Upper lobe of left lung (tissue), 6 donors: ENCODE measurements at regions not wholly inside any gene's neighbourhood (a gene's known extent, or its start where the extent isn't known, plus 50 kb on each side); places are given as distances from the start of the nearest gene placed in this dataset.
"Not testable (repeated sequence)": the region's sequence is repeated elsewhere in the genome, so short reads cannot be mapped to it uniquely, and the experiment has no call there.

Experiments used
- ATAC-seq, 2 donors: fragments of 200-7000 bp; cut with Tn5 transposase; one replicate each; pipeline ENCODE4 v1.9.1; 2022; ENCODE audit warnings: mild to moderate bottlenecking in 2 of 2, moderate library complexity in 2 of 2; ENCODE audit not compliant: low FRiP score in 2 of 2
- DNase-seq, 2 donors: peaks; one replicate each; pipeline ENCODE4 v3.0.0-alpha.2; 2019 to 2020
- H3K27ac ChIP-seq, 4 donors: fragments of 200-600 bp; sonication (generic); one replicate each; pipeline ENCODE4 v1.5.1; 2016 to 2019
- H3K27me3 ChIP-seq, 4 donors: fragments of 200-600 bp; sonication (generic); one replicate each; pipeline ENCODE4 v1.5.1; 2017 to 2019
- H3K36me3 ChIP-seq, 4 donors: fragments of 200-600 bp; sonication (generic); one replicate each; pipeline ENCODE4 v1.5.1; 2016 to 2019
- H3K4me1 ChIP-seq, 4 donors: fragments of 200-600 bp; sonication (generic); one replicate each; pipeline ENCODE4 v1.5.1; 2018 to 2019
- H3K4me3 ChIP-seq, 4 donors: fragments of 200-600 bp; sonication (generic); one replicate each; pipeline ENCODE4 v1.5.1; 2017 to 2019; ENCODE audit warnings: mild to moderate bottlenecking in 2 of 4, moderate library complexity in 1 of 4
- H3K9me3 ChIP-seq, 4 donors: fragments of 200-600 bp; sonication (generic); one replicate each; pipeline ENCODE4 v1.5.1; 2018 to 2019
- EP300 ChIP-seq, 4 donors: sonication (generic); formaldehyde crosslinking; IDR thresholded peaks; one replicate each; pipeline ENCODE4 v1.5.1; 2017; ENCODE audit warnings: antibody characterized with exemption in 4 of 4, control low read depth in 2 of 4
- POLR2A ChIP-seq, 4 donors: fragments of 450-650 bp; IDR thresholded peaks; one replicate each; pipeline ENCODE4 v1.5.1; 2016 to 2017; ENCODE audit warnings: antibody characterized with exemption in 4 of 4, mild to moderate bottlenecking in 2 of 4
- POLR2AphosphoS5 ChIP-seq, 2 donors: sonication (generic); formaldehyde crosslinking; IDR thresholded peaks; one replicate each; pipeline ENCODE4 v1.5.1; 2017; ENCODE audit warnings: antibody characterized with exemption in 2 of 2
- WGBS, 2 donors: methylation state at CpG; one replicate each; pipeline ENCODE4 v1.1.5; 2017 to 2018; 5-methylcytosine and 5-hydroxymethylcytosine counted together
- TF ChIP-seq, protein P1 (sequence below), 6 experiments: fragments of 450-650 bp in 4 of 6; fragments of 200-600 bp in 2 of 6; sonication (generic) in 2 of 6; IDR thresholded peaks; one replicate each; pipeline ENCODE4 v1.5.1; 2016 to 2019; ENCODE audit warnings: antibody characterized with exemption in 6 of 6
- donor health status: DM: no; HTN: no; CAD: no; lungs with moderate emphysema.
- donor health status: DM: no; HTN: yes; CAD: no; lungs with severe emphysema.

DNA sequence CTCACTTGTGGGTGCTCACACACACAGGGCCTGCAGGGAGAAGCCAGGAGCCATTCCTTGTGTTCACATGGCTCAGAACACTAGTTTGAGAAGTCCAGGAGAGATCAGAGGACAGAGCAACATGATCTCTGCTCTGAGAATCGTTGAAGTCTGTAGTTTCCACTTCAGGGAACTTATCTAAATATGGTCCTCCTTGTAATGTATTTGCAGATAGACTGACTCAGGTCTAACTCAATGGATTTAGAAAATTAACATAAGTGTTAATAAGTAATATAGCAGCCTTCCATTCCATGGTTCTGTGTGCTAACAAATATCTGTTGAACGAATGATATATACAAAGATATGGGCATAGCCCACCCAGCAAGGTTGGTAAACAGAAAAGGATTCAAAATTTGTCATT lies 119.8 kb upstream of the STARD13 start:
- H3K4me1 ChIP-seq = peaks cover 0 to 7% (median 1%) of the 10 kb centered on the region in 4 donors
- H3K27ac ChIP-seq = no peak overlapping the region
- H3K4me3 ChIP-seq = no peak overlapping the region
- 73 to 81% methylated on average over 2 of the region's 2 CpGs for WGBS, 2 donors
- no peaks in the 10 kb centered on the region for H3K9me3 ChIP-seq
- H3K27me3 ChIP-seq = no peaks in the 10 kb centered on the region
- H3K36me3 ChIP-seq = no peaks in the 10 kb centered on the region
- no peak for ATAC-seq
- DNase-seq = no peak
- TF ChIP-seq POLR2AphosphoS5 (IDR thresholded peaks at IDR 0.05) (no peak), POLR2A (IDR thresholded peaks at IDR 0.05) (no peak), EP300 (IDR thresholded peaks at IDR 0.05) (no peak)
- TF ChIP-seq, protein P1, sequence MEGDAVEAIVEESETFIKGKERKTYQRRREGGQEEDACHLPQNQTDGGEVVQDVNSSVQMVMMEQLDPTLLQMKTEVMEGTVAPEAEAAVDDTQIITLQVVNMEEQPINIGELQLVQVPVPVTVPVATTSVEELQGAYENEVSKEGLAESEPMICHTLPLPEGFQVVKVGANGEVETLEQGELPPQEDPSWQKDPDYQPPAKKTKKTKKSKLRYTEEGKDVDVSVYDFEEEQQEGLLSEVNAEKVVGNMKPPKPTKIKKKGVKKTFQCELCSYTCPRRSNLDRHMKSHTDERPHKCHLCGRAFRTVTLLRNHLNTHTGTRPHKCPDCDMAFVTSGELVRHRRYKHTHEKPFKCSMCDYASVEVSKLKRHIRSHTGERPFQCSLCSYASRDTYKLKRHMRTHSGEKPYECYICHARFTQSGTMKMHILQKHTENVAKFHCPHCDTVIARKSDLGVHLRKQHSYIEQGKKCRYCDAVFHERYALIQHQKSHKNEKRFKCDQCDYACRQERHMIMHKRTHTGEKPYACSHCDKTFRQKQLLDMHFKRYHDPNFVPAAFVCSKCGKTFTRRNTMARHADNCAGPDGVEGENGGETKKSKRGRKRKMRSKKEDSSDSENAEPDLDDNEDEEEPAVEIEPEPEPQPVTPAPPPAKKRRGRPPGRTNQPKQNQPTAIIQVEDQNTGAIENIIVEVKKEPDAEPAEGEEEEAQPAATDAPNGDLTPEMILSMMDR (IDR thresholded peaks at IDR 0.05) = no peak

DNA sequence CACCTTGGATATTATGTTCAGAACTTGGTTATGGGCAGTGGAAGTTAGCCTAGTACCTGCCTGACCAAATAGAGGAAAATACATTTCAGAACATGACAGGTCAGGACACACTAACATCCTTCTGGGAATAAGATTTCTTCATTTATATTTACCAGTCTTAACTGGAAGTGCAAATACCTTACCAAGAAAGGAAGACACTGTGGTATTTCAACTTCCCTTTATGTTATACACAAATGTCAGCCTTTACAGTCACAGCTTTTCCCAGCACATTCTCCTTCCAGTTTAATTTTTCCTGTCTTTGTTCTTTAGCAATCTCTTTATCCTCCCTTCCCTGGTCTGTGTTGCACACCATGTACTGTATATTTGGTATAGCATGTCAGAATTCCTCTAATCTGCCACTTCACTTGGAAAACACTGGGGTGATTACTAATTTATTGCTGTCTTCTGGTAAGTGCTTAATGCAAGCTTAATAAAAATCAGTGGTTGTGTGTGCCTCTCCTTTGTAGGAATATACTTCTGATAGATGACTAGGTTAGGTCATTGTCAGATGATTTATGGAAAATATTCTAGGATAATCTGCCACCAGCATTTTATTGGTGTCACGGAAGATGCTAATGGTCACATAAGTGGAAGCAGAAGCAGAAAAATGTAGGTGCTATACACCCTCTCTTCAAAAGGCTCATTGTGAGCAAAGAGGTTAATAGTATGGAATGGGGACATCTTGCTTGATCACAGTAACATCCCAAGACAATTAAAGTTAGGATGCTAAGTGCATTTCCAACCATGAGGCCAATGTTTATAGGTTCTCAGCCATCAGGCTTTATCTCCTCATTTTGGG lies 124.3 kb upstream of the STARD13 start:
- DNase-seq (no peak), ATAC-seq (no peak)
- no peak overlapping the region for H3K27ac ChIP-seq
- no peak overlapping the region for H3K4me3 ChIP-seq
- no peak for TF ChIP-seq POLR2A (IDR thresholded peaks at IDR 0.05)
- peak in 1 of 4 donors; percentile 3 for TF ChIP-seq EP300 (IDR thresholded peaks at IDR 0.05)
- 92 to 100% methylated on average over 1 of the region's 1 CpG for WGBS, 2 donors
- no peaks in the 10 kb centered on the region for H3K36me3 ChIP-seq
- H3K4me1 ChIP-seq = peaks cover 0 to 4% (median 1%) of the 10 kb centered on the region in 4 donors
- no peaks in the 10 kb centered on the region for H3K27me3 ChIP-seq
- H3K9me3 ChIP-seq = no peaks in the 10 kb centered on the region

DNA sequence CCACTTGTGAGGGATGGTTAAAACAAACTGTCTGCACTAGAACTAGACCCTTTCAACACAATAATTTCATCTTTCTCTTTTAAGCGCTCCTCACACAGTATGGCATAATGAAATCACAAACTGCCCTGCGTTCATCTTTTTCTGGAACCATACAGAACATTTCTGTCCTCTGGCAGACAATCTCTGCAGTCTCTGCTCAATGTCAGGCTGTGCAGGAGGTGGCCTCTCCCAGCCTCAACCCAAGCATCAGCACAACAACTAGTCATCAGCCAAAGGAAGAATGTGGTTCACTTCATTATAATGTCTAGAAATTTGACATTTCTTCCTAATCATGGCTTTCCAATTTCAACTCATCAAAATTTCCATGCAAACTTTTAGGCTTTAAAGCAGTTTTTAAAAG lies 125.1 kb upstream of the STARD13 start:
- WGBS, 2 donors = 87 to 100% methylated on average over 2 of the region's 2 CpGs
- H3K4me3 ChIP-seq = no peak overlapping the region
- no peak for ATAC-seq

DNA sequence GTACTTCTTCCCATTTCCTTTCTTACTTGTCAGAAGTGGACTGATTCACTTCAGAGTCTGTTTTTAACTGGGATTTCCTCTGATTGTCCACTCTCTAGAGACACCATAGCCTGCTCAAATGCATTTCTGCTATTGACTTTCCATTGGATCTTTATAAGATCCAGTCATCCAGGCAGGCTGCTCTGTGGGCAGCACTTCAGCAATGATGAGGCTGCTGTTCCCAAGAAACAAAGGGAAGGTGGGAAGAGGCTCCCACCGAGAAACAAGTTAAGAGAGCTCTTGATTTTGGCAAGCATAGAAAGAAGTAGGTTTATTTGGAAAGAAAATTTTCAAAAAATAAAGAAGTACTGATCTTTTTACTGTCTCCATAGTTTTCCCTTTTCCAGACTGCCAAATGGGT lies 125.8 kb upstream of the STARD13 start:
- 57 to 71% methylated on average over 1 of the region's 1 CpG for WGBS, 2 donors
- DNase-seq (no peak), ATAC-seq (no peak)
- Histone ChIP-seq H3K27ac (no peak overlapping the region), H3K4me1 (peaks cover 0 to 4% (median 1%) of the 10 kb centered on the region in 4 donors), H3K4me3 (no peak overlapping the region), H3K27me3 (no peaks in the 10 kb centered on the region), H3K9me3 (no peaks in the 10 kb centered on the region), H3K36me3 (no peaks in the 10 kb centered on the region)
- TF ChIP-seq POLR2A (IDR thresholded peaks at IDR 0.05) (no peak), EP300 (IDR thresholded peaks at IDR 0.05) (no peak), POLR2AphosphoS5 (IDR thresholded peaks at IDR 0.05) (no peak)
- TF ChIP-seq, protein P1 (IDR thresholded peaks at IDR 0.05) = no peak

More for the DNA sequence above, 125.1 kb upstream of the STARD13 start:
- H3K36me3 ChIP-seq = no peaks in the 10 kb centered on the region
- no peak overlapping the region for H3K27ac ChIP-seq
- H3K4me1 ChIP-seq = peaks cover 0 to 4% (median 1%) of the 10 kb centered on the region in 4 donors
- no peaks in the 10 kb centered on the region for H3K9me3 ChIP-seq
- H3K27me3 ChIP-seq = no peaks in the 10 kb centered on the region
- no peak for DNase-seq
- TF ChIP-seq POLR2AphosphoS5 (IDR thresholded peaks at IDR 0.05) (no peak), POLR2A (IDR thresholded peaks at IDR 0.05) (no peak), EP300 (IDR thresholded peaks at IDR 0.05) (no peak)
- TF ChIP-seq, protein P1 (IDR thresholded peaks at IDR 0.05) = no peak

DNA sequence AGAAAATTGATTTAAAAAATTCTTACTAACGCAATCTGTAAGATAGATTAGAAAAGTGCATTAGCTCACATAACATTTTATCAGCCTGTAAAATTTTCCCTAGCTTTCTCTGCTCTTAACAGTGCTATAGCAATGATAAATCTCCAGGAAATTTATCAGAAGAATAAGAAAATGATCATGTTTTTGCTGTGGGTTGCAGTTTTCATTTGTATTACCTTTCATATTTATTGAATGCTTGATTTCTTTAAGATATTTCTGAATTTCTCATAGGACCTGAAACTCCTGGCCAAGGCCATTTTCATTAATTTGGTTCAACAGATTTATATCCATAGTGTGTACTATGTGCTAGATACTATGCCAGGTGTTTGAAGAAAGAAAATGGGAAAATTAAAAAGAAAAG lies 130.3 kb upstream of the STARD13 start:
- ATAC-seq (no peak), DNase-seq (no peak)
- Histone ChIP-seq H3K27ac (no peak overlapping the region), H3K4me1 (no peaks in the 10 kb centered on the region), H3K9me3 (no peaks in the 10 kb centered on the region), H3K27me3 (no peaks in the 10 kb centered on the region), H3K36me3 (no peaks in the 10 kb centered on the region), H3K4me3 (no peak overlapping the region)
- 94 to 96% methylated on average over 1 of the region's 1 CpG for WGBS, 2 donors
- TF ChIP-seq, protein P1 (IDR thresholded peaks at IDR 0.05) = no peak
- TF ChIP-seq POLR2AphosphoS5 (IDR thresholded peaks at IDR 0.05) (no peak), EP300 (IDR thresholded peaks at IDR 0.05) (no peak), POLR2A (IDR thresholded peaks at IDR 0.05) (no peak)

DNA sequence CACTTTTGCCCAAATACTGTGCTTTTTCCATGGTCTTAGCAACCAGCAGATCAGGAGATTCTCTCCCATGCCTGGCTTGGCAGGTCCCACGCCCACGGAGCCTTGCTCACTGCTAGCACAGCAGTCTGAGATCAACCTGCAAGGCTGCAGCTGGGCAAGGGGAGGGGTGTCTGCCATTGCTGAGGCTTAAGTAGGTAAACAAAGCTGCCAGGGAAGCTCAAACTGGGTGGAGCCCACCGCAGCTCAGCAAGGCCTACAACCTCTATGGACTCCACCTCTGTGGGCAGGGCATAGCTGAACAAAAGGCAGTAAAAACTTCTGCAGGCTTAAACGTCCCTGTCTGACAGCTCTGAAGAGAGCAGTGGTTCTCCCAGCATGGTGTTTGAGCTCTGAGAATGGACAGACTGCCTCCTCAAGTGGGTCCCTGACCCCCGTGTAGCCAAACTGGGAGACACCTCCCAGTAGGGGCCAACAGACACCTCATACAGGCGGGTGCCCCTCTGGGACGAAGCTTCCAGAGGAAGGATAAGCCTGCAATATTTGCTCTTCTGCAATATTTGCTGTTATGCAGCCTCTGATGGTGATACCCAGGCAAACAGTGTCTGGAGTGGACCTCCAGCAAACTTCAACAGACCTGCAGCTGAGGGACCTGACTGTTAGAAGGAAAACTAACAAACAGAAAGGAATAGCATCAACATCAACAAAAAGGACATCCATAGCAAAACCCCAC lies 132.8 kb upstream of the STARD13 start:
- not testable (repeated sequence) for H3K27me3 ChIP-seq, H3K4me1 ChIP-seq, H3K9me3 ChIP-seq, ATAC-seq, H3K4me3 ChIP-seq, H3K36me3 ChIP-seq, DNase-seq, H3K27ac ChIP-seq
- 73 to 82% methylated on average over 7 of the region's 7 CpGs for WGBS, 2 donors

DNA sequence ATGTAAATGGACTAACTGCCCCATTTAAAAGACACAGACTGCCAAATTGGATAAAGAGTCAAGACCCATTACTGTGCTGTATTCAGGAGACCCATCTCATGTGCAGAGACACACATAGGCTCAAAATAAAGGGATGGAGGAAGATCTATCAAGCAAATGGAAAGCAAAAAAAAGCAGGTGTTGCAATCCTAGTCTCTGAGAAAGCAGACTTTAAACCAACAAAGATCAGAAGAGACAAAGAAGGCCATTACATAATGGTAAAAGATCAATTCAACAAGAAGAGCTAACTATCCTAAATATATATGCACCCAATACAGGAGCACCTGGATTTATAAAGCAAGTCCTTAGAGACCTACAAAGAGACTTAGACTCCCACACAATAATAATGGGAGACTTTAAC lies 134.6 kb upstream of the STARD13 start:
- H3K27ac ChIP-seq, ATAC-seq, H3K4me1 ChIP-seq, H3K4me3 ChIP-seq, H3K27me3 ChIP-seq, H3K36me3 ChIP-seq, H3K9me3 ChIP-seq, DNase-seq: not testable (repeated sequence)
